GM10248 (cell line): ENCODE measurements at regions not wholly inside any gene's neighbourhood (a gene's known extent, or its start where the extent isn't known, plus 50 kb on each side); places are given as distances from the start of the nearest gene placed in this dataset.

Experiments
- CTCF ChIA-PET: fragments of 300-600 bp; sonication (Branson Sonifier 250); formaldehyde crosslinking; extraction: SDS; loops from one replicate; lab custom pipeline; 2021; ENCODE audit warnings: antibody characterized with exemption; lab: Yijun Ruan, JAX
- POLR2A ChIA-PET: fragments of 350-650 bp; sonication (Branson Sonifier 250); formaldehyde crosslinking; extraction: SDS; loops from one replicate; lab custom pipeline; 2020; ENCODE audit warnings: antibody characterized with exemption; lab: Yijun Ruan, JAX
- DNase-seq: peaks from one replicate; pipeline ENCODE4 v3.0.0; 2012; ENCODE audit errors: extremely low spot score
- CTCF ChIP-seq: IDR thresholded peaks from 2 replicates; pipeline ENCODE4 v1.5.1; 2012; ENCODE audit warnings: mild to moderate bottlenecking, low read depth; ENCODE audit errors: extremely low read depth, missing control alignments, control extremely low read depth

DNA sequence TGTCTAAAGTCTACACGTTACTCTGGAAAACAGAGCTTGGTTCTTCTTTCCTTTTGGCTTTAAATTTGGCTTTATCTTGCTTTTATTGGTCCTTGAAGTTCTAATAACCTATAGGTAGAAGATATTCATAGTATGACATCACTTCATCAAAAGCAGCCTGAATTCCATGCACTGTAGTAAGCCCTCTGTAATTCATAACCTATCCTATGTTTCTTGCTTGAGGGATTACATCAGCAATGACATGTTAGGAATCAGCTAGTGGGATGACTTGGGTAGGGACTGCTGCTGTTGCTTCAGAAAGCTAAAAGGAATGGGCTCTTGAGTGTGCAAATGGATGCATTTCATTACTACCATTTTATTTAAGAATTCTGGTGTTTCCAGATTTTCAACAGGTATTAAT, 184.9 kb downstream of the PTEN start:
- DNase-seq: no peak
- POLR2A ChIA-PET: no interaction called here
- no peak for TF ChIP-seq CTCF
- CTCF ChIA-PET: interaction anchor here (1.2 to 1.8 kb wide), 3 partner anchors 8 to 34 kb away, joined by 3 to 5 read pairs (median 3); no protein-coding TSS in a partner anchor

GRCh38 chr10:88049204-88049603, 185.8 kb downstream of the PTEN start:
- ChIA-PET POLR2A (no interaction called here), CTCF (interaction anchor here (1.2 to 2.4 kb wide), 4 partner anchors 9 to 35 kb away, joined by 3 to 8 read pairs (median 4); no protein-coding TSS in a partner anchor)
- no peak for TF ChIP-seq CTCF
- no peak for DNase-seq

DNA sequence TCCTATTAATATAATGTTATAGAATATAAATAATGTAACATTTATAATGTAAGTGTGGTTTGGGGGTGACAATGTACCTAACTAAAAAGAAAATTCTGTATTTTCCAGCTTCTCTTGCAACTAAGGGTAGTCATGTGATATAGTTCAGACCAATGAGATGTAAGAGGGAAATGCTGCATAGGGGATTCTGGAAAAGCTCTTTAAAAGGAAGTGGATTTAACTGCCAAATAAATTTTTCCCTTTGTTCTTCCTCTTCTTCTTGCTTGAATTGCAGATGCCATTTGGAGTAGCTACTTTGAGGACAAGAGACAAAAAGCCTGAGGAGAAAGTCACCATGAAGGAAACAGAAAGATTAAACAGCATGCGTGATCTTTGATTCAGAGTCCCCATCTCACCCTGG, 194.3 kb downstream of the PTEN start:
- ChIA-PET POLR2A (no interaction called here), CTCF (no interaction called here)
- DNase-seq: no peak
- TF ChIP-seq CTCF: no peak

- no peak for DNase-seq
- ChIA-PET POLR2A (no interaction called here), CTCF (interaction anchor here (0.6 to 1.7 kb wide), 4 partner anchors 8 to 240 kb away, joined by 3 to 8 read pairs (median 3); partner anchors contain the start of gene ATAD1)
- TF ChIP-seq CTCF: no peak
These were observed 195.3 kb downstream of the PTEN start for GRCh38 chr10:88058750-88059149.

GRCh38 chr10:88059190-88059589, 195.8 kb downstream of the PTEN start:
- DNase-seq: no peak
- CTCF ChIA-PET: interaction anchor here (0.6 to 1.8 kb wide), 6 partner anchors 9 to 241 kb away, joined by 3 to 8 read pairs (median 4); partner anchors contain the start of gene ATAD1
- POLR2A ChIA-PET: no interaction called here
- TF ChIP-seq CTCF: no peak

- POLR2A ChIA-PET: no interaction called here
- DNase-seq: no peak
- no peak for TF ChIP-seq CTCF
- CTCF ChIA-PET: interaction anchor here (1.1 to 1.8 kb wide), 4 partner anchors 8 to 21 kb away, joined by 3 to 5 read pairs (median 4); no protein-coding TSS in a partner anchor
These were observed 197.3 kb downstream of the PTEN start for GRCh38 chr10:88060762-88061161.
